WTC11 (cell line): ENCODE measurements at regions not wholly inside any gene's neighbourhood (a gene's known extent, or its start where the extent isn't known, plus 50 kb on each side); places are given as distances from the start of the nearest gene placed in this dataset.

ENCODE experiments used
- CREM ChIP-seq: sonication (generic); formaldehyde crosslinking; IDR thresholded peaks from 2 replicates; pipeline ENCODE4 v1.8.1; 2022; ENCODE audit warnings: mild to moderate bottlenecking, missing genetic modification reagents, moderate library complexity
- CTCF ChIP-seq: fragments of 200-600 bp; IDR thresholded peaks from 2 replicates; pipeline ENCODE4 v1.8.0; 2022; ENCODE audit warnings: antibody characterized with exemption
- MAX ChIP-seq: sonication (generic); formaldehyde crosslinking; IDR thresholded peaks from 2 replicates; pipeline ENCODE4 v1.8.0; 2022; ENCODE audit warnings: mild to moderate bottlenecking, missing genetic modification reagents
- NFE2L1 ChIP-seq: sonication (generic); formaldehyde crosslinking; IDR thresholded peaks from 2 replicates; pipeline ENCODE4 v1.8.1; 2023; ENCODE audit warnings: missing genetic modification reagents
- NR2C2 ChIP-seq: sonication (generic); formaldehyde crosslinking; IDR thresholded peaks from 2 replicates; pipeline ENCODE4 v1.8.0; 2022; ENCODE audit warnings: mild to moderate bottlenecking, missing genetic modification reagents
- USF2 ChIP-seq: sonication (generic); formaldehyde crosslinking; IDR thresholded peaks from 2 replicates; pipeline ENCODE4 v1.8.1; 2023; ENCODE audit warnings: mild to moderate bottlenecking, missing genetic modification reagents, moderate library complexity
- ZNF263 ChIP-seq: sonication (generic); formaldehyde crosslinking; IDR thresholded peaks from 2 replicates; pipeline ENCODE4 v1.8.1; 2022; ENCODE audit warnings: low read depth, mild to moderate bottlenecking, moderate library complexity, missing genetic modification reagents
- ZNF416 ChIP-seq: fragments of 250-450 bp; sonication (Bioruptor Pico); IDR thresholded peaks from 2 replicates; pipeline ENCODE4 v1.9.0; 2021; ENCODE audit warnings: mild to moderate bottlenecking, inconsistent platforms

GRCh38 chr14:49483268-49483667 lies 102.9 kb downstream of the RPS29 start:
- TF ChIP-seq CTCF (no peak), ZNF263 (CRISPR knock-in tag) (no peak), MAX (no peak), NFE2L1 (CRISPR knock-in tag) (no peak), CREM (CRISPR knock-in tag) (no peak), ZNF416 (CRISPR knock-in tag) (no peak), USF2 (CRISPR knock-in tag) (no peak), NR2C2 (CRISPR knock-in tag) (no peak)
